SK-N-SH (cell line): ENCODE measurements at regions not wholly inside any gene's neighbourhood (a gene's known extent, or its start where the extent isn't known, plus 50 kb on each side); places are given as distances from the start of the nearest gene placed in this dataset.

Source experiments
- CTCF ChIA-PET: fragments of 300-600, 350-600 bp; formaldehyde crosslinking; extraction: SDS; loops from one replicate; lab custom pipeline; 2021; lab: Yijun Ruan, JAX
- POLR2A ChIA-PET: fragments of 350-600 bp; sonication (Branson Sonifier 250); formaldehyde crosslinking; extraction: SDS; loops from one replicate; lab custom pipeline; 2020; ENCODE audit warnings: antibody characterized with exemption, inconsistent platforms; lab: Yijun Ruan, JAX
- DNase-seq: peaks from one replicate; pipeline ENCODE4 v3.0.0; 2012
- H2AFZ ChIP-seq: fragments of 200-600 bp; sonication (generic); 2 replicates; pipeline ENCODE4 v1.8.1; 2016; ENCODE audit warnings: antibody characterized with exemption, mild to moderate bottlenecking, low read depth
- H3F3A ChIP-seq: fragments of 200-600 bp; sonication (generic); replicated peaks from 2 replicates; pipeline ENCODE3; 2016; ENCODE audit warnings: antibody characterized with exemption, mild to moderate bottlenecking; ENCODE audit not compliant: insufficient read depth
- H3K27ac ChIP-seq, 2 experiments: fragments of 200-500 bp in 1 of 2; fragments of 200-600 bp in 1 of 2; sonication (Bioruptor generic) in 1 of 2; sonication (generic), shearing (Covaris generic) in 1 of 2; 2 replicates each; pipeline versions ENCODE4 v1.5.1 to v1.6.1; 2014 to 2016; ENCODE audit warnings: low read depth in 2 of 2, inconsistent platforms in 1 of 2, low read length in 1 of 2, mild to moderate bottlenecking in 1 of 2, mixed read lengths in 1 of 2
- H3K27me3 ChIP-seq: fragments of 200-600 bp; sonication (generic), shearing (Covaris generic); 2 replicates; pipeline ENCODE4 v1.6.1; 2016; ENCODE audit warnings: mixed run types; ENCODE audit not compliant: insufficient read depth
- H3K36me3 ChIP-seq, 2 experiments: fragments of 200-500 bp in 1 of 2; fragments of 200-600 bp in 1 of 2; sonication (Bioruptor generic) in 1 of 2; sonication (generic) in 1 of 2; replicated peaks in 1 of 2; 2 replicates each; pipeline versions ENCODE3 to v1.5.1; 2014 to 2016; ENCODE audit warnings: low read length in 1 of 2, mild to moderate bottlenecking in 1 of 2; ENCODE audit not compliant: insufficient read depth in 2 of 2, control insufficient read depth in 1 of 2
- H3K4me1 ChIP-seq, 2 experiments: fragments of 200-500 bp in 1 of 2; fragments of 200-600 bp in 1 of 2; sonication (Bioruptor generic) in 1 of 2; sonication (generic), shearing (Covaris generic) in 1 of 2; 2 replicates each; pipeline versions ENCODE4 v1.5.1 to v1.6.1; 2014 to 2016; ENCODE audit warnings: low read depth in 1 of 2, low read length in 1 of 2, mixed run types in 1 of 2; ENCODE audit not compliant: insufficient read depth in 2 of 2, control insufficient read depth in 1 of 2
- H3K4me2 ChIP-seq: fragments of 200-600 bp; sonication (generic), shearing (Covaris generic); 2 replicates; pipeline ENCODE4 v1.6.1; 2017; ENCODE audit warnings: mixed run types
- H3K4me3 ChIP-seq, 2 experiments: fragments of 200-500 bp in 1 of 2; fragments of 200-600 bp in 1 of 2; sonication (Bioruptor generic) in 1 of 2; sonication (generic), shearing (Covaris generic) in 1 of 2; 2 replicates each; pipeline versions ENCODE4 v1.5.1 to v1.8.1; 2014 to 2016; ENCODE audit warnings: low read depth in 2 of 2, inconsistent platforms in 1 of 2, low read length in 1 of 2, mild to moderate bottlenecking in 1 of 2, mixed read lengths in 1 of 2, moderate library complexity in 1 of 2
- H3K79me2 ChIP-seq: fragments of 200-600 bp; sonication (generic); 2 replicates; pipeline ENCODE4 v1.8.1; 2017; ENCODE audit warnings: mild to moderate bottlenecking; ENCODE audit not compliant: insufficient read depth
- H3K9ac ChIP-seq: fragments of 200-600 bp; sonication (generic); 2 replicates; pipeline ENCODE4 v1.6.1; 2017; ENCODE audit warnings: mixed run types
- H3K9me2 ChIP-seq: fragments of 200-600 bp; sonication (generic); 2 replicates; pipeline ENCODE4 v1.6.1; 2017; ENCODE audit warnings: mixed run types
- H3K9me3 ChIP-seq: fragments of 200-600 bp; sonication (generic); 2 replicates; pipeline ENCODE4 v1.6.1; 2017; ENCODE audit warnings: mixed run types, mild to moderate bottlenecking, moderate library complexity
- H4K20me1 ChIP-seq: fragments of 200-600 bp; sonication (generic); 2 replicates; pipeline ENCODE4 v1.6.1; 2017; ENCODE audit warnings: mild to moderate bottlenecking, mixed run types; ENCODE audit not compliant: insufficient read depth
- ELF1 ChIP-seq: IDR thresholded peaks from 2 replicates; pipeline ENCODE4 v1.4.0; 2012
- EP300 ChIP-seq, 2 experiments: IDR thresholded peaks; 2 replicates each; pipeline versions ENCODE4 v1.4.0 to v1.6.1; 2012; ENCODE audit warnings: borderline replicate concordance in 1 of 2, low read depth in 1 of 2, low read length in 1 of 2
- FOSL2 ChIP-seq: IDR thresholded peaks from 2 replicates; pipeline ENCODE4 v1.4.0; 2012; ENCODE audit warnings: low read depth, mild to moderate bottlenecking, moderate library complexity, borderline replicate concordance
- GABPA ChIP-seq: IDR thresholded peaks from 2 replicates; pipeline ENCODE4 v1.4.0; 2012; ENCODE audit warnings: low read depth, mild to moderate bottlenecking
- GATA2 ChIP-seq: sonication (generic); formaldehyde crosslinking; IDR thresholded peaks from 2 replicates; pipeline ENCODE4 v1.5.0; 2020; ENCODE audit warnings: mild to moderate bottlenecking, missing genetic modification reagents
- JUND ChIP-seq: IDR thresholded peaks from 2 replicates; pipeline ENCODE4 v1.4.0; 2012
- MXI1 ChIP-seq: IDR thresholded peaks from 2 replicates; pipeline ENCODE4 v1.6.1; 2012; ENCODE audit warnings: mild to moderate bottlenecking, low read depth, low read length, improper control_type of control experiment
- RAD21 ChIP-seq: IDR thresholded peaks from 2 replicates; pipeline ENCODE4 v1.6.1; 2012; ENCODE audit warnings: mild to moderate bottlenecking, low read length
- RCOR1 ChIP-seq: fragments of 150-350 bp; IDR thresholded peaks from 2 replicates; pipeline ENCODE4 v1.6.1; 2017; ENCODE audit warnings: antibody characterized with exemption, low read length
- RXRA ChIP-seq: IDR thresholded peaks from 2 replicates; pipeline ENCODE4 v1.4.0; 2012; ENCODE audit warnings: low read depth, mild to moderate bottlenecking, borderline replicate concordance
- SIN3A ChIP-seq: IDR thresholded peaks from 2 replicates; pipeline ENCODE4 v1.6.1; 2012; ENCODE audit warnings: low read depth, mild to moderate bottlenecking, low read length, moderate library complexity, borderline replicate concordance
- TAF1 ChIP-seq: IDR thresholded peaks from 2 replicates; pipeline ENCODE4 v1.6.1; 2012; ENCODE audit warnings: low read depth, mild to moderate bottlenecking, low read length, moderate library complexity, borderline replicate concordance
- TEAD4 ChIP-seq: IDR thresholded peaks from 2 replicates; pipeline ENCODE4 v1.4.0; 2012; ENCODE audit warnings: mild to moderate bottlenecking, borderline replicate concordance; ENCODE audit not compliant: insufficient read depth
- YY1 ChIP-seq: IDR thresholded peaks from 2 replicates; pipeline ENCODE4 v1.4.0; 2012; ENCODE audit warnings: low read depth, mild to moderate bottlenecking
- WGBS: methylation state at CpG from one replicate; pipeline ENCODE4 v1.1.6; 2017; ENCODE audit warnings: low lambda C conversion rate; 5-methylcytosine and 5-hydroxymethylcytosine counted together
- TF ChIP-seq, protein P1 (sequence below): IDR thresholded peaks from 2 replicates; pipeline ENCODE4 v1.4.0; 2012; ENCODE audit warnings: low read depth, borderline replicate concordance

- H3K9me3 ChIP-seq = no peaks in the 10 kb centered on the region
- no peaks in the 10 kb centered on the region for H3K36me3 ChIP-seq
- H3K4me3 ChIP-seq = no peak overlapping the region
- H3K4me1 ChIP-seq = no peaks in the 10 kb centered on the region
- H3K4me2 ChIP-seq = no peak overlapping the region
- no peaks in the 10 kb centered on the region for H4K20me1 ChIP-seq
- H2AFZ ChIP-seq = no peak overlapping the region
- POLR2A ChIA-PET = no interaction called here
- H3K9me2 ChIP-seq = no peaks in the 10 kb centered on the region
- no peak for DNase-seq
- H3K27ac ChIP-seq = no peak overlapping the region
- H3K79me2 ChIP-seq = no peaks in the 10 kb centered on the region
- no peak for TF ChIP-seq SIN3A
- no peak for TF ChIP-seq FOSL2
- TF ChIP-seq EP300 (IDR thresholded peaks at IDR 0.05; ENCODE audit: borderline replicate concordance in 1 of 2, low read depth in 1 of 2, low read length in 1 of 2) = no peak
- no peak for TF ChIP-seq GATA2 (CRISPR knock-in tag)
- no peak for TF ChIP-seq RCOR1
- TF ChIP-seq YY1 = no peak
- no peak for TF ChIP-seq RXRA
- TF ChIP-seq, protein P1, sequence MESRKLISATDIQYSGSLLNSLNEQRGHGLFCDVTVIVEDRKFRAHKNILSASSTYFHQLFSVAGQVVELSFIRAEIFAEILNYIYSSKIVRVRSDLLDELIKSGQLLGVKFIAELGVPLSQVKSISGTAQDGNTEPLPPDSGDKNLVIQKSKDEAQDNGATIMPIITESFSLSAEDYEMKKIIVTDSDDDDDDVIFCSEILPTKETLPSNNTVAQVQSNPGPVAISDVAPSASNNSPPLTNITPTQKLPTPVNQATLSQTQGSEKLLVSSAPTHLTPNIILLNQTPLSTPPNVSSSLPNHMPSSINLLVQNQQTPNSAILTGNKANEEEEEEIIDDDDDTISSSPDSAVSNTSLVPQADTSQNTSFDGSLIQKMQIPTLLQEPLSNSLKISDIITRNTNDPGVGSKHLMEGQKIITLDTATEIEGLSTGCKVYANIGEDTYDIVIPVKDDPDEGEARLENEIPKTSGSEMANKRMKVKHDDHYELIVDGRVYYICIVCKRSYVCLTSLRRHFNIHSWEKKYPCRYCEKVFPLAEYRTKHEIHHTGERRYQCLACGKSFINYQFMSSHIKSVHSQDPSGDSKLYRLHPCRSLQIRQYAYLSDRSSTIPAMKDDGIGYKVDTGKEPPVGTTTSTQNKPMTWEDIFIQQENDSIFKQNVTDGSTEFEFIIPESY = no peak
- TF ChIP-seq TAF1 = no peak
- no peak for TF ChIP-seq JUND
- CTCF ChIA-PET = interaction anchor here (0.6 to 1.0 kb wide), 3 partner anchors 21 to 118 kb away, joined by 3 to 5 read pairs (median 4); no protein-coding TSS in a partner anchor
- 66% methylated on average over 2 of the region's 2 CpGs for WGBS
- no peaks in the 10 kb centered on the region for H3K27me3 ChIP-seq
- H3K9ac ChIP-seq = no peak overlapping the region
- H3F3A ChIP-seq = no peaks in the 10 kb centered on the region
These were observed 1135.0 kb downstream of the GATA3 start for GRCh38 chr10:9189448-9189847.

- no peaks in the 10 kb centered on the region for H3K27me3 ChIP-seq
- no peak overlapping the region for H2AFZ ChIP-seq
- no peak for DNase-seq
- H3K79me2 ChIP-seq = no peaks in the 10 kb centered on the region
- CTCF ChIA-PET = interaction anchor here (0.9 kb wide), 1 partner anchor 16 kb away, joined by 3 read pairs; no protein-coding TSS in a partner anchor
- H3K4me1 ChIP-seq = no peaks in the 10 kb centered on the region
- no peaks in the 10 kb centered on the region for H3K9me2 ChIP-seq
- H3K27ac ChIP-seq = no peak overlapping the region
- H3K9me3 ChIP-seq = no peaks in the 10 kb centered on the region
- no peaks in the 10 kb centered on the region for H3F3A ChIP-seq
- WGBS = 78% methylated on average over 6 of the region's 6 CpGs
- H3K36me3 ChIP-seq = no peaks in the 10 kb centered on the region
- H3K4me2 ChIP-seq = no peak overlapping the region
- no peaks in the 10 kb centered on the region for H4K20me1 ChIP-seq
- H3K4me3 ChIP-seq = no peak overlapping the region
- H3K9ac ChIP-seq = no peak overlapping the region
- POLR2A ChIA-PET = no interaction called here
- no peak for TF ChIP-seq ELF1
- no peak for TF ChIP-seq MXI1
- TF ChIP-seq JUND = no peak
- TF ChIP-seq, protein P1 = no peak
- no peak for TF ChIP-seq RAD21
- TF ChIP-seq GABPA = no peak
- TF ChIP-seq TEAD4 = no peak
These were observed 1138.6 kb downstream of the GATA3 start for GRCh38 chr10:9193120-9193519.
